Vagina (tissue), 2 donors: ENCODE measurements at regions not wholly inside any gene's neighbourhood (a gene's known extent, or its start where the extent isn't known, plus 50 kb on each side); places are given as distances from the start of the nearest gene placed in this dataset.

Experiments
- DNase-seq, 2 donors: peaks; one replicate each; pipeline ENCODE4 v3.0.0-alpha.2; 2017; ENCODE audit errors: extremely low spot score in 2 of 2
- H3K27ac ChIP-seq: fragments of 200-600 bp; sonication (generic); one replicate; pipeline ENCODE4 v1.5.1; 2019
- H3K27me3 ChIP-seq: fragments of 200-600 bp; sonication (generic); one replicate; pipeline ENCODE4 v1.5.1; 2019
- H3K36me3 ChIP-seq, 2 donors: fragments of 200-600 bp; sonication (generic); one replicate each; pipeline ENCODE4 v1.5.1; 2017 to 2019
- H3K4me1 ChIP-seq: fragments of 200-600 bp; sonication (generic); one replicate; pipeline ENCODE4 v1.5.1; 2019
- H3K4me3 ChIP-seq, 2 donors: fragments of 200-600 bp; sonication (generic); 1 replicate in 1 of 2; 2 replicates in 1 of 2; pipeline ENCODE4 v1.5.1; 2016 to 2019
- H3K9me3 ChIP-seq: fragments of 200-600 bp; sonication (generic); one replicate; pipeline ENCODE4 v1.5.1; 2019
- POLR2A ChIP-seq, 2 donors: fragments of 450-650 bp; IDR thresholded peaks; one replicate each; pipeline ENCODE4 v1.6.1; 2017; ENCODE audit warnings: antibody characterized with exemption in 2 of 2, mild to moderate bottlenecking in 2 of 2, moderate library complexity in 2 of 2
- POLR2AphosphoS5 ChIP-seq, 2 donors: sonication (generic); formaldehyde crosslinking; IDR thresholded peaks; one replicate each; pipeline ENCODE4 v1.9.0; 2017; ENCODE audit warnings: antibody characterized with exemption in 2 of 2, mild to moderate bottlenecking in 2 of 2, low read depth in 1 of 2; ENCODE audit not compliant: insufficient read depth in 1 of 2
- intact Hi-C: fragments of 100-400 bp; cut with DNase I; formaldehyde crosslinking; loops from one replicate; pipeline ENCODE4 v1.15.1; 2023
- TF ChIP-seq, protein P1 (sequence below), 3 experiments: fragments of 450-650 bp in 2 of 3; fragments of 200-600 bp in 1 of 3; sonication (generic) in 1 of 3; IDR thresholded peaks; one replicate each; pipeline ENCODE4 v1.5.1; 2017 to 2019; ENCODE audit warnings: antibody characterized with exemption in 3 of 3, mild to moderate bottlenecking in 2 of 3, moderate library complexity in 2 of 3

DNA sequence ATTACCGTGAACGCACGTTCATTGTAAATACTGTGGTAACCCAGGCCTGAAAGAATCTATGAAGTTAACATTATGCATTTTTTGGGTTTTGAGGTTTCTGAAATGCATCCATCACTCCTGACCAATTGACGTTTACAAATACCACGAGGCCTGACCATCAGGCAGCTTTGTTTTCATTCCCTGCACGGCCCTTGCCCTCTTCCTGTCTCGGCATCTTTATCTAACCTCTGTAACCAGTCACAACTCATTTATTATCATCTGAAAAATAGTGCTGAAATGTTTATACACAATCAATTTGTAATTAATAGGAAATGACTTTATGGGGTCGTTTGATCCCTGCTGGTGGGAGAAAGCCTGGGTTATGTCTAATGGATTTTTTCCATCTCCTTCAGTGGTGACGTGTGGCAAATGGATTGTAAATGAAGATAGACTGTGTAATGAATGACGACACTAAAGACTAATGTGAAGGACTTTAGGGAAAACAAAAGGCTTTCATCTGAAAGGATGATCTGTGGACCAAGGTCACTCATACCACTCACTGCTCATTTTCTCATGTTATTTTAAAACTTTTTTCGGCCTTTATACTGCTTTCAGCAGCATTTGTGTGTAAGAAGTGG lies 102.7 kb upstream of the SORBS2 start:
- no peaks in the 10 kb centered on the region for H3K36me3 ChIP-seq
- no peaks in the 10 kb centered on the region for H3K4me1 ChIP-seq
- H3K27me3 ChIP-seq, result no peaks in the 10 kb centered on the region
- no peaks in the 10 kb centered on the region for H3K9me3 ChIP-seq
- no peak for DNase-seq
- intact Hi-C loops, result no loop called here
- no peak for TF ChIP-seq POLR2AphosphoS5 (IDR thresholded peaks at IDR 0.05; ENCODE audit: insufficient read depth in 1 of 2, low read depth in 1 of 2)
- TF ChIP-seq, protein P1, sequence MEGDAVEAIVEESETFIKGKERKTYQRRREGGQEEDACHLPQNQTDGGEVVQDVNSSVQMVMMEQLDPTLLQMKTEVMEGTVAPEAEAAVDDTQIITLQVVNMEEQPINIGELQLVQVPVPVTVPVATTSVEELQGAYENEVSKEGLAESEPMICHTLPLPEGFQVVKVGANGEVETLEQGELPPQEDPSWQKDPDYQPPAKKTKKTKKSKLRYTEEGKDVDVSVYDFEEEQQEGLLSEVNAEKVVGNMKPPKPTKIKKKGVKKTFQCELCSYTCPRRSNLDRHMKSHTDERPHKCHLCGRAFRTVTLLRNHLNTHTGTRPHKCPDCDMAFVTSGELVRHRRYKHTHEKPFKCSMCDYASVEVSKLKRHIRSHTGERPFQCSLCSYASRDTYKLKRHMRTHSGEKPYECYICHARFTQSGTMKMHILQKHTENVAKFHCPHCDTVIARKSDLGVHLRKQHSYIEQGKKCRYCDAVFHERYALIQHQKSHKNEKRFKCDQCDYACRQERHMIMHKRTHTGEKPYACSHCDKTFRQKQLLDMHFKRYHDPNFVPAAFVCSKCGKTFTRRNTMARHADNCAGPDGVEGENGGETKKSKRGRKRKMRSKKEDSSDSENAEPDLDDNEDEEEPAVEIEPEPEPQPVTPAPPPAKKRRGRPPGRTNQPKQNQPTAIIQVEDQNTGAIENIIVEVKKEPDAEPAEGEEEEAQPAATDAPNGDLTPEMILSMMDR (IDR thresholded peaks at IDR 0.05), result no peak
- no peak for TF ChIP-seq POLR2A (IDR thresholded peaks at IDR 0.05)
- no peak overlapping the region for H3K27ac ChIP-seq
- H3K4me3 ChIP-seq, result no peak overlapping the region

DNA sequence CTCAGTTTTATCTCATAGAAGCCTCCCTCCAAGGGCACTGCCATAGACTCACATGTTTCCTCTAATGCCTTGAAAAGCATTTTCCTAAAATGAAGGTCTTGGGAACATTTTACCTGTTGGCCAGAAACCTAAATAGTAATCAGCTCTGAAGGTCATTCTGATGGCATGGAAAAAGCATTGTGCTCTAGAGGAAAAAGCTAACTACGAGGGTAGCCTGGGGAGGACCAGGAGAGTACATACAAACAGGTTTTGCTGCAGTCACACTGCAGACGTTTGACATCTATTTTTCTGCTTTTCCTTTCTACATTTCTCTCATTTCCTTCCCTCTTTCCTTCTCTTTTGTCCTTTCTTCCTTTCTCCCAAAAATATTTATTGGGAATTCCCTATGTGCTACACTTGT lies 103.3 kb upstream of the SORBS2 start:
- no peaks in the 10 kb centered on the region for H3K9me3 ChIP-seq
- H3K27me3 ChIP-seq, result no peaks in the 10 kb centered on the region
- no peaks in the 10 kb centered on the region for H3K4me1 ChIP-seq
- no peak for DNase-seq
- no peaks in the 10 kb centered on the region for H3K36me3 ChIP-seq
- H3K27ac ChIP-seq, result no peak overlapping the region
- TF ChIP-seq POLR2AphosphoS5 (IDR thresholded peaks at IDR 0.05; ENCODE audit: insufficient read depth in 1 of 2, low read depth in 1 of 2), result no peak
- no peak for TF ChIP-seq POLR2A (IDR thresholded peaks at IDR 0.05)
- intact Hi-C loops, result no loop called here
- H3K4me3 ChIP-seq, result no peak overlapping the region

DNA sequence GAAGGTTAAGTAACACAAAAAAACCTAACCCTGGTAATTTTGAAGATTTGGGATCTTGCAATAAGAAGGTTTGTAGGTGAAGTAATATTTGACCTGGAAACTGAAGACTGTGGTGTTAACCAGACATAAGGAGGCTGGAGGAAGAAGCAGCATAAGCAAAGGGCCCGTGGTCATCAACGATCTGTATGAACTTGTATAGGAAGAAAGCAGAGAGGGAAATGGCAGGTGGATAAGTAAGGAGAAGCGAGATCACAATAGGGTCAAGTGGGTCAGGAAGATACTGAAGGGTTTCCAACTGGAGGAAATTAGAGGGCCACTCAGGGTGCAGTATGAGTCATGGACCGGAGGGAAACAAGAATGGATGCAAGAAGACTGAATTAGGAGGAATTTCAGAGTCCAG lies 103.8 kb upstream of the SORBS2 start:
- no peak overlapping the region for H3K27ac ChIP-seq
- H3K27me3 ChIP-seq, result no peaks in the 10 kb centered on the region
- intact Hi-C loops, result no loop called here
- H3K36me3 ChIP-seq, result no peaks in the 10 kb centered on the region
- DNase-seq, result no peak
- TF ChIP-seq, protein P1 (IDR thresholded peaks at IDR 0.05), result no peak
- TF ChIP-seq POLR2A (IDR thresholded peaks at IDR 0.05), result no peak
- TF ChIP-seq POLR2AphosphoS5 (IDR thresholded peaks at IDR 0.05; ENCODE audit: insufficient read depth in 1 of 2, low read depth in 1 of 2), result no peak
- H3K4me1 ChIP-seq, result no peaks in the 10 kb centered on the region
- no peaks in the 10 kb centered on the region for H3K9me3 ChIP-seq
- no peak overlapping the region for H3K4me3 ChIP-seq

DNA sequence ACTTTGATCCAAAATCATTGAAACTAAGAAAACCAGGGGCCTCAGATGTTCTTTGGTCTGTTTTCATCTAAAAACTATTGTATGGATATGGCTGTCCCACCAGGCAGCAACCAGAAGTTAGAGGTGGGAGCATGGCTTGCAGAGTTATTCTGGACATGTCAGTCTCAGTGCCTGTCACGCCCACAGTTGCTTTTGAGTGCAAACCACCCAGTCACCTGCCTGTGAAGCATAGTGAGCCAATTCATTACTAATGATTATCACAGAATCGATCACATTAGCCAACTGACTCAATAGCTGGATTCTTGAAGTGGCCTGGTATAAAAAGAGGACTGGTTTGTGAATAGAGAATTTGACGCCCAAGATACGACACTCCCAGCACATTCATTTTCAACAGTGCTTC lies 104.2 kb upstream of the SORBS2 start:
- intact Hi-C loops, result no loop called here
- Histone ChIP-seq H3K9me3 (no peaks in the 10 kb centered on the region), H3K4me3 (no peak overlapping the region), H3K27ac (no peak overlapping the region), H3K36me3 (no peaks in the 10 kb centered on the region), H3K4me1 (no peaks in the 10 kb centered on the region), H3K27me3 (no peaks in the 10 kb centered on the region)
- DNase-seq, result no peak
- TF ChIP-seq, protein P1 (IDR thresholded peaks at IDR 0.05), result no peak
- TF ChIP-seq POLR2A (IDR thresholded peaks at IDR 0.05), result no peak
- TF ChIP-seq POLR2AphosphoS5 (IDR thresholded peaks at IDR 0.05; ENCODE audit: insufficient read depth in 1 of 2, low read depth in 1 of 2), result no peak

DNA sequence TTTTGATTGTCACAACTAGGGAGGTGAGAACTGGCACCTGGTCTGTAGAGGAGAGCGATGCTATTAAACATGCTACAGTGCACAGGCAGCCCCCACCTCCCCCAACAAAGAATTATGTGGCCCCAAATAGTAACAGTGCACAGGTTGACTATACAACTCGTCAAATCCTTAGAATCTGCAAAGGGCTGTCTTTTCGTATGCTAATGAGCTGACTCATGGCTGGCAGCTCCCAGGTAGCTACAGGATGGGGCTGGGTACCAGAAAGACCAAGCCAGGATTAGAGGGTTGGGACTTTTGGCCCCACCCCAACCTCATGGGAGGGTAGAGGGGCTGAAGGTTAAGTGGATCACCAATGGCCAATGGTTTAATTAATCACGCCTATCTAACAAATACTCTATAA lies 104.7 kb upstream of the SORBS2 start:
- no peak for DNase-seq
- H3K9me3 ChIP-seq, result no peaks in the 10 kb centered on the region
- no peak for TF ChIP-seq POLR2A (IDR thresholded peaks at IDR 0.05)
- TF ChIP-seq POLR2AphosphoS5 (IDR thresholded peaks at IDR 0.05; ENCODE audit: insufficient read depth in 1 of 2, low read depth in 1 of 2), result no peak
- TF ChIP-seq, protein P1 (IDR thresholded peaks at IDR 0.05), result no peak
- no peaks in the 10 kb centered on the region for H3K36me3 ChIP-seq
- no peaks in the 10 kb centered on the region for H3K4me1 ChIP-seq
- intact Hi-C loops, result no loop called here
- H3K27me3 ChIP-seq, result no peaks in the 10 kb centered on the region
- no peak overlapping the region for H3K4me3 ChIP-seq
- H3K27ac ChIP-seq, result no peak overlapping the region
